HPDE6-E6E7 (cell line): ENCODE measurements at regions not wholly inside any gene's neighbourhood (a gene's known extent, or its start where the extent isn't known, plus 50 kb on each side); places are given as distances from the start of the nearest gene placed in this dataset.
A peak's percentile ranks its signal among the peaks of the same experiment; 100 is the strongest.
"Not testable (repeated sequence)": the region's sequence is repeated elsewhere in the genome, so short reads cannot be mapped to it uniquely, and the experiment has no call there.

Experiments
- DNase-seq: peaks from one replicate; pipeline ENCODE4 v3.0.0; 2011; ENCODE audit warnings: missing footprints; ENCODE audit errors: extremely low spot score

GRCh38 chr10:53650794-53651193, 878.2 kb upstream of the MBL2 start:
- no peak for DNase-seq

- DNase-seq: not testable (repeated sequence)
These were observed 874.6 kb upstream of the MBL2 start for GRCh38 chr10:53647221-53647620.

- no peak for DNase-seq
These were observed 873.9 kb upstream of the MBL2 start for GRCh38 chr10:53646525-53646924.

GRCh38 chr10:53645951-53646350, 873.4 kb upstream of the MBL2 start:
- no peak for DNase-seq

GRCh38 chr10:53638006-53638405, 865.4 kb upstream of the MBL2 start:
- DNase-seq: no peak

- no peak for DNase-seq
These were observed 852.1 kb upstream of the MBL2 start for GRCh38 chr10:53624722-53625121.

- DNase-seq: no peak
These were observed 849.6 kb upstream of the MBL2 start for GRCh38 chr10:53622201-53622600.

- DNase-seq: no peak
These were observed 847.1 kb upstream of the MBL2 start for GRCh38 chr10:53619671-53620070.

- DNase-seq: no peak
These were observed 835.1 kb upstream of the MBL2 start for GRCh38 chr10:53607691-53608090.

- no peak for DNase-seq
These were observed 834.4 kb upstream of the MBL2 start for GRCh38 chr10:53606981-53607380.

- no peak for DNase-seq
These were observed 828.8 kb upstream of the MBL2 start for GRCh38 chr10:53601260-53601875.

GRCh38 chr10:53598914-53599313, 826.3 kb upstream of the MBL2 start:
- peak; percentile 19 for DNase-seq

- no peak for DNase-seq
These were observed 825.3 kb upstream of the MBL2 start for GRCh38 chr10:53597835-53598251.

- DNase-seq: no peak
These were observed 807.9 kb upstream of the MBL2 start for GRCh38 chr10:53580465-53580864.

GRCh38 chr10:53579773-53580172, 807.2 kb upstream of the MBL2 start:
- DNase-seq: no peak

- DNase-seq: no peak
These were observed 801.4 kb upstream of the MBL2 start for GRCh38 chr10:53574024-53574423.

GRCh38 chr10:53573498-53573897, 800.9 kb upstream of the MBL2 start:
- DNase-seq: no peak

GRCh38 chr10:53572799-53573198, 800.2 kb upstream of the MBL2 start:
- no peak for DNase-seq

- no peak for DNase-seq
These were observed 797.6 kb upstream of the MBL2 start for GRCh38 chr10:53570221-53570620.

- no peak for DNase-seq
These were observed 796.9 kb upstream of the MBL2 start for GRCh38 chr10:53569455-53569854.

- DNase-seq: no peak
These were observed 776.1 kb upstream of the MBL2 start for GRCh38 chr10:53548664-53549063.

- DNase-seq: no peak
These were observed 774.8 kb upstream of the MBL2 start for GRCh38 chr10:53547364-53547763.

- DNase-seq: no peak
These were observed 770.8 kb upstream of the MBL2 start for GRCh38 chr10:53543410-53543809.

- no peak for DNase-seq
These were observed 764.9 kb upstream of the MBL2 start for GRCh38 chr10:53537508-53537907.
